B cell (primary cell): ENCODE measurements at regions not wholly inside any gene's neighbourhood (a gene's known extent, or its start where the extent isn't known, plus 50 kb on each side); places are given as distances from the start of the nearest gene placed in this dataset.

Experiments
- ATAC-seq: fragments of 200-7000 bp; cut with Tn5 transposase; one replicate; pipeline ENCODE4 v1.10.0; 2021; ENCODE audit warnings: low read depth, mild to moderate bottlenecking, moderate number of reproducible peaks, moderate library complexity
- CTCF ChIA-PET: fragments of 350-600 bp; sonication (Branson Sonifier 250); formaldehyde crosslinking; loops from one replicate; lab custom pipeline; 2021; ENCODE audit warnings: antibody characterized with exemption, inconsistent platforms; lab: Charles Lee
- POLR2A ChIA-PET: fragments of 350-600 bp; sonication (Branson Sonifier 250); formaldehyde crosslinking; loops from one replicate; lab custom pipeline; 2021; ENCODE audit warnings: antibody characterized with exemption; lab: Charles Lee
- DNase-seq: peaks from one replicate; pipeline ENCODE4 v3.0.0; 2013
- H2AFZ ChIP-seq: 2 replicates; pipeline ENCODE4 v1.6.1; 2012; ENCODE audit warnings: mild to moderate bottlenecking, low read depth, low read length; ENCODE audit not compliant: insufficient read depth, poor library complexity, severe bottlenecking
- H3K27ac ChIP-seq, 2 donors: 1 replicate in 1 of 2; 2 replicates in 1 of 2; pipeline ENCODE4 v1.5.1; 2012 to 2013; ENCODE audit warnings: low read length in 2 of 2, mild to moderate bottlenecking in 2 of 2, moderate library complexity in 1 of 2
- H3K27me3 ChIP-seq, 4 experiments: fragments of 200-600 bp in 1 of 4; sonication (generic) in 1 of 4; replicated peaks in 1 of 4; 1 replicate in 2 of 4; 2 replicates in 2 of 4; pipeline versions ENCODE4 v1.6.1 to v1.7.0; 2013 to 2016; ENCODE audit warnings: low read length in 3 of 4, mild to moderate bottlenecking in 2 of 4, mixed read lengths in 1 of 4, moderate library complexity in 1 of 4; ENCODE audit not compliant: insufficient read depth in 4 of 4, control insufficient read depth in 3 of 4; ENCODE audit errors: control extremely low read depth in 1 of 4
- H3K36me3 ChIP-seq, 2 experiments: replicated peaks in 1 of 2; 1 replicate in 1 of 2; 2 replicates in 1 of 2; pipeline versions ENCODE4 v1.6.1 to v1.7.1; 2013; ENCODE audit warnings: low read length in 1 of 2; ENCODE audit not compliant: insufficient read depth in 2 of 2, control insufficient read depth in 1 of 2; ENCODE audit errors: control extremely low read depth in 1 of 2, extremely low read depth in 1 of 2
- H3K4me1 ChIP-seq, 2 donors: fragments of 200-600 bp in 1 of 2; sonication (generic) in 1 of 2; 1 replicate in 1 of 2; 2 replicates in 1 of 2; pipeline versions ENCODE4 v1.5.1 to v1.6.1; 2013 to 2017; ENCODE audit warnings: low read length in 2 of 2; ENCODE audit not compliant: control insufficient read depth in 2 of 2, insufficient read depth in 2 of 2
- H3K4me2 ChIP-seq: replicated peaks from 2 replicates; pipeline ENCODE3; 2012; ENCODE audit warnings: mild to moderate bottlenecking, low read depth, low read length; ENCODE audit not compliant: poor library complexity, severe bottlenecking
- H3K4me3 ChIP-seq, 5 experiments: fragments of 200-600 bp in 1 of 5; sonication (generic) in 1 of 5; 1 replicate in 3 of 5; 2 replicates in 2 of 5; pipeline versions ENCODE4 v1.5.1 to v1.7.0; 2011 to 2016; ENCODE audit warnings: low read length in 4 of 5, mild to moderate bottlenecking in 4 of 5, low read depth in 2 of 5, control low read depth in 1 of 5, moderate library complexity in 1 of 5; ENCODE audit not compliant: insufficient read depth in 1 of 5; ENCODE audit errors: control extremely low read depth in 1 of 5, extremely low read depth in 1 of 5
- H3K79me2 ChIP-seq: fragments of 200-600 bp; sonication (generic); one replicate; pipeline ENCODE4 v1.6.0; 2016; ENCODE audit warnings: low read length; ENCODE audit not compliant: control insufficient read depth, insufficient read depth
- H3K9ac ChIP-seq: fragments of 200-600 bp; sonication (generic); 2 replicates; pipeline ENCODE4 v1.6.1; 2017; ENCODE audit warnings: mild to moderate bottlenecking, low read length, moderate library complexity
- H3K9me3 ChIP-seq, 3 donors: one replicate each; pipeline versions ENCODE4 v1.6.1 to v1.7.1; 2013; ENCODE audit warnings: low read length in 2 of 3; ENCODE audit not compliant: control insufficient read depth in 2 of 3, insufficient read depth in 1 of 3; ENCODE audit errors: control extremely low read depth in 1 of 3
- H4K20me1 ChIP-seq: 2 replicates; pipeline ENCODE4 v1.6.0; 2012; ENCODE audit warnings: mild to moderate bottlenecking, low read length; ENCODE audit not compliant: insufficient read depth, control insufficient read depth, poor library complexity, severe bottlenecking
- H3K27ac Mint-ChIP-seq: one replicate; pipeline ENCODE4 v1.8.0; 2021; ENCODE audit warnings: mixed read lengths
- H3K27me3 Mint-ChIP-seq: one replicate; pipeline ENCODE4 v1.8.0; 2021; ENCODE audit warnings: mixed read lengths
- H3K4me1 Mint-ChIP-seq: one replicate; pipeline ENCODE4 v1.8.0; 2021; ENCODE audit warnings: mixed read lengths
- H3K4me3 Mint-ChIP-seq: one replicate; pipeline ENCODE4 v1.8.0; 2021; ENCODE audit warnings: mixed read lengths
- H3K9me3 Mint-ChIP-seq: one replicate; pipeline ENCODE4 v1.8.0; 2022; ENCODE audit warnings: mixed read lengths; ENCODE audit not compliant: insufficient read depth
- EZH2 ChIP-seq: IDR thresholded peaks from 2 replicates; pipeline ENCODE4 v1.6.1; 2012; ENCODE audit warnings: borderline replicate concordance, low read depth, mild to moderate bottlenecking, moderate library complexity, low read length; ENCODE audit not compliant: insufficient read depth, poor library complexity, severe bottlenecking
- whole genome bisulfite sequencing: methylation state at CpG from one replicate; pipeline ENCODE4 v1.1.5; 2013; ENCODE audit warnings: missing lambda C conversion rate; ENCODE audit not compliant: insufficient coverage; 5-methylcytosine and 5-hydroxymethylcytosine counted together
- intact Hi-C: fragments of 100-400 bp; cut with micrococcal nuclease; formaldehyde crosslinking; loops from one replicate; pipeline ENCODE4 v1.10.0; 2022
- TF ChIP-seq, protein P1 (sequence below): fragments of 200-600 bp; IDR thresholded peaks from one replicate; pipeline ENCODE4 v1.8.0; 2022; ENCODE audit warnings: antibody characterized with exemption, mild to moderate bottlenecking

DNA sequence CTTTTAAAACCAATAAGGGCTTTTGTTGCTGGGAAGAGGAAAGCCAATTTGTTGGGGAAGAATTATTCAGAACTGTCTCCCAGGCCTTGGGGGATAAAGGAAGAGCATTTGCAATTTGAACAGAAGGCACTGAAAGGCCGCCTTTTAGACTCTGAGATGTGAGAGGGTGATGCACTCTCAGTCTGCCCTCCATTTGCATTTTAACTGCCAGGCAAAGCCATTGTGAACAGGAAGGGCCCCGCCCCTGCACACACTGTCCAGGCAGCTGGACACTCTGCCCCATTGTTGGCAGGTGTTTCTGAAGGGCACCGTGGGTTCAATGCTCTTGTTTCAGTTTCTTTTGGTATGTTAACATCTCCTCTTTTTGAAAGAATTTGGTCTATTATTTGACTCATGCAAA, 169.5 kb upstream of the COPS8 start:
- intact Hi-C loops = no loop called here
- DNase-seq (no peak), ATAC-seq (no peak)
- no peak overlapping the region for H3K4me2 ChIP-seq
- no peak overlapping the region for H3K4me3 ChIP-seq
- H3K27me3 ChIP-seq = no peaks in the 10 kb centered on the region
- no peak overlapping the region for H3K27ac Mint-ChIP-seq
- H3K4me1 ChIP-seq = no peaks in the 10 kb centered on the region
- no peaks in the 10 kb centered on the region for H3K9me3 ChIP-seq
- ChIA-PET POLR2A (no interaction called here), CTCF (no interaction called here)
- H3K9ac ChIP-seq = no peak overlapping the region
- H3K36me3 ChIP-seq = no peaks in the 10 kb centered on the region
- TF ChIP-seq EZH2 = no peak
- TF ChIP-seq, protein P1, sequence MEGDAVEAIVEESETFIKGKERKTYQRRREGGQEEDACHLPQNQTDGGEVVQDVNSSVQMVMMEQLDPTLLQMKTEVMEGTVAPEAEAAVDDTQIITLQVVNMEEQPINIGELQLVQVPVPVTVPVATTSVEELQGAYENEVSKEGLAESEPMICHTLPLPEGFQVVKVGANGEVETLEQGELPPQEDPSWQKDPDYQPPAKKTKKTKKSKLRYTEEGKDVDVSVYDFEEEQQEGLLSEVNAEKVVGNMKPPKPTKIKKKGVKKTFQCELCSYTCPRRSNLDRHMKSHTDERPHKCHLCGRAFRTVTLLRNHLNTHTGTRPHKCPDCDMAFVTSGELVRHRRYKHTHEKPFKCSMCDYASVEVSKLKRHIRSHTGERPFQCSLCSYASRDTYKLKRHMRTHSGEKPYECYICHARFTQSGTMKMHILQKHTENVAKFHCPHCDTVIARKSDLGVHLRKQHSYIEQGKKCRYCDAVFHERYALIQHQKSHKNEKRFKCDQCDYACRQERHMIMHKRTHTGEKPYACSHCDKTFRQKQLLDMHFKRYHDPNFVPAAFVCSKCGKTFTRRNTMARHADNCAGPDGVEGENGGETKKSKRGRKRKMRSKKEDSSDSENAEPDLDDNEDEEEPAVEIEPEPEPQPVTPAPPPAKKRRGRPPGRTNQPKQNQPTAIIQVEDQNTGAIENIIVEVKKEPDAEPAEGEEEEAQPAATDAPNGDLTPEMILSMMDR = no peak
- H3K4me3 Mint-ChIP-seq = no peak overlapping the region
- no peaks in the 10 kb centered on the region for H4K20me1 ChIP-seq
- no peaks in the 10 kb centered on the region for H3K9me3 Mint-ChIP-seq
- WGBS = 64% methylated on average over 2 of the region's 3 CpGs
- no peak overlapping the region for H3K27ac ChIP-seq
- no peaks in the 10 kb centered on the region for H3K79me2 ChIP-seq
- H3K27me3 Mint-ChIP-seq = peaks cover 8% of the 10 kb centered on the region
- no peak overlapping the region for H2AFZ ChIP-seq
- H3K4me1 Mint-ChIP-seq = no peaks in the 10 kb centered on the region

DNA sequence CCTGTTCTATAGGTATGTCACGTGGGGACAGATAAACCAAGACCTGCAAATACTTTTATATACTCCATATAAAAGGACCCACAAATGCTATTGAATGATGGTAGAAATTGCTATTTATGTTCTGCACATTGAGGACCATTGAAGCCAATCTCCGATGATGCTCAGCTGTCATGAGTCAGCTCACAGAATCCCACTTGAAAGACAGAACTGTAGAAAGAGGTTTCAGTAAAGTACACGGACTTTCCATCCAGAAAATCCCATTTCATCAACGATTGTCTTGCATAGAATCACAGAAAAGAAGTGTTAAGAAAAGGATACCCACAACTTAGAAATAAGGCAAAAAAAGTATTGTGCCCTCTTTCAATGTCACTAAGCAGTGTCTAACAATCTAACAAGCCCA, 169.0 kb upstream of the COPS8 start:
- Mint-ChIP-seq H3K27ac (no peak overlapping the region), H3K4me3 (no peak overlapping the region), H3K4me1 (no peaks in the 10 kb centered on the region), H3K27me3 (peaks cover 8% of the 10 kb centered on the region), H3K9me3 (no peaks in the 10 kb centered on the region)
- no peak overlapping the region for H3K27ac ChIP-seq
- H3K9me3 ChIP-seq = peaks cover 0 to 1% (median 0%) of the 10 kb centered on the region in 3 donors
- TF ChIP-seq, protein P1 = no peak
- no peak for TF ChIP-seq EZH2
- no peak overlapping the region for H2AFZ ChIP-seq
- no peaks in the 10 kb centered on the region for H3K4me1 ChIP-seq
- no peaks in the 10 kb centered on the region for H4K20me1 ChIP-seq
- intact Hi-C loops = no loop called here
- no peak for DNase-seq
- H3K4me2 ChIP-seq = no peak overlapping the region
- H3K27me3 ChIP-seq = no peaks in the 10 kb centered on the region
- no peaks in the 10 kb centered on the region for H3K79me2 ChIP-seq
- ChIA-PET CTCF (no interaction called here), POLR2A (no interaction called here)
- no peak overlapping the region for H3K9ac ChIP-seq
- no peak overlapping the region for H3K4me3 ChIP-seq
- H3K36me3 ChIP-seq = no peaks in the 10 kb centered on the region
- no CpG with 5 or more reads among the region's 4 CpGs for WGBS
- no peak for ATAC-seq
